ENCODE measurements at regions not wholly inside any gene's neighbourhood (a gene's known extent, or its start where the extent isn't known, plus 50 kb on each side); places are given as distances from the start of the nearest gene placed in this dataset.
"Not testable (repeated sequence)": the region's sequence is repeated elsewhere in the genome, so short reads cannot be mapped to it uniquely, and the experiment has no call there.

GRCh38 chr10:36000754-36001153, 358.7 kb upstream of the FZD8 start:
- DNase-seq (ENCODE audit: low read depth in 3 of 3), result not testable (repeated sequence)

- DNase-seq (ENCODE audit: low read depth in 3 of 3), result no peak
Observed at GRCh38 chr10:35998026-35998425, 355.9 kb upstream of the FZD8 start.

- DNase-seq (ENCODE audit: low read depth in 3 of 3), result no peak
Observed at GRCh38 chr10:35995485-35995884, 353.4 kb upstream of the FZD8 start.

GRCh38 chr10:35993591-35994515, 351.8 kb upstream of the FZD8 start:
- DNase-seq (ENCODE audit: low read depth in 3 of 3), result no peak

GRCh38 chr10:35992107-35992506, 350.0 kb upstream of the FZD8 start:
- DNase-seq (ENCODE audit: low read depth in 3 of 3), result no peak

- no peak for DNase-seq (ENCODE audit: low read depth in 3 of 3)
Observed at GRCh38 chr10:35986756-35987502, 344.8 kb upstream of the FZD8 start.

- no peak for DNase-seq (ENCODE audit: low read depth in 3 of 3)
Observed at GRCh38 chr10:35979116-35979515, 337.0 kb upstream of the FZD8 start.

DNA sequence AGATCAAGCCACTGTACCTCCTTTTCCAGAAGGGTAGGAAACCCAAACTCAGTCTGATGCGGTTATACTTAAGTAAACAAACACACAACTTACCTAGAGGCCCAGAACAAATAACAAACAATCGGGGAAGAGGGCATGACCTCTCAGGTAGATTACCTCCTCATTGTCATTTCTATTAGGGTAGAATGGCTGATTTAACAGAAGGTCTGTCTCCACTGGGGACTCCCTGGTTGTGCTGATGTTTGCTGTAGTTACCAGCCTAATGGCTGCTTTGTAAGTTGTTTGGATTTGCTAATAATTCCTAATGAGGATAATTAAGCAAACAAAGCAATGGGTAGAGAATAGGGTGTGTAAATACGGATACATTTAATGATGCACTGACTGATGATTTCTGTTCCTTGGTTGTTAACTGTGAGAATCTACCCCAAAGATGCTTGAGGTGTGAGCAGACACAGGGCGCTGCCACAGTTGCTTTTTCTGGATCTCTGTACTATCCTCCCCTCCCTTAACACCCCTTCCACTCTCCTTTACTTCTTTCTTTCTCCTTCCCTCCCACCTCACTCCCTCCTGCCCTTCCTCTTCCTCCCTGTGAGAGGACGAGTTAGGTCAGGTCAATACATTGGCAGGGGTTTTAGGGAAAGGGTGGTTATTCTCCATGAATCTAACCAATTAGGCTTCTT, 332.0 kb upstream of the FZD8 start:
- DNase-seq (ENCODE audit: low read depth in 3 of 3), result not testable (repeated sequence)

DNA sequence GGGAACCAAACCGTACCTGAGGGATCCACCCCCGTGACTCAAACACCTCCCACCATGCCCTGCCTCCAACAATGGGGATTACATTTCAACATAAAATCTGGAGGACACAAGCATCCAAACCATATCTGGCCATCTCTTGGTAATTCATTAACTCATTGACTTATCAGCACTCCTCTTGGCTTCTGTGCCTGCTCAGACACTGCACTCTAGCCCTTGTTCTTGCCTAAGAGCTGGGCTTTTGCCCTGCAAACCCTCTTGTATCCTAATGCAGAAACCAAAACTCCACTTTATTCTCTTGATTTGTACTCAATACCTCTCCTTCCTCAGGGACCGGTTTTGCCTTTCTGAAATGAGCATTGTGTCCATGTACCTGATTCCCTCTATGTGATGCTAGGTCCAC, 330.2 kb upstream of the FZD8 start:
- no peak for DNase-seq (ENCODE audit: low read depth in 3 of 3)

DNA sequence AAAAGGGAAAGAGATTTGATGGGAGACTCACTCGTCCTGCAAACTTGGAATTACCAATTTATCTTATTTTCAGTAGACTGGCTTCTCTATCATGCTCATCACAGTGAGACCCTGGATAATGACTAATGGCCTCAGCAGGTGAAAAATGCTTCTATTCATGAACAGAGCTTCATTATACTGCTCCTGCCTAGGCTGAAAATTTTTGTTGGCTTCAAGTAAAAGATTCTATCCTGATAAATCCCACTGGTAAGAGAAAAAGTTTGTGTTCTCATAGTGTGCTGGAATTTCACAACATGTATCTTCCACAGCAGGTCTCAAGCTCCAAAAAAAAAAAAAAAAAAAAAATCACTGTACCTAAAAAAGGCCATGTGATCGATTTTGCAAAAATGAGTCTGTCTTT, 329.3 kb upstream of the FZD8 start:
- DNase-seq (ENCODE audit: low read depth in 3 of 3), result no peak

DNA sequence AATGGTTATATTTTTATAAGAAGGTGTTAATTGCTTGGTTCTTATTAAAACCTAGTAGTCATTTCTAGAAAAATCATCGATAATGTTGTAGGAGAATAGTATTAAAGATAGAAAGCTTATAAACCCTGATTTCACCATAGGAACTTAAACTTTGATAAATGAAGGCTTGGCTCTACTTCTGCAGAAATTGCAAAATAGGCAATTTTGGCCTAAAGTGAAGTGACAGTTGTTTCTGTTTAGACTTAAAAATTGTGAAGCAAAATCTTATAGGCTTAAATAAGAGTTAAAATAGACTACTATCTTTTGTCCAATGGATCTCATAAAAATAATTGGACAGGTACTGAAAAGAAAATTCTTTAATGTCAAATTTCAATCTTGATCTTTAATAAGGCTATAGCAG, 321.6 kb upstream of the FZD8 start:
- DNase-seq (ENCODE audit: low read depth in 3 of 3), result no peak

GRCh38 chr10:35961501-35961900, 319.4 kb upstream of the FZD8 start:
- no peak for DNase-seq (ENCODE audit: low read depth in 3 of 3)

DNA sequence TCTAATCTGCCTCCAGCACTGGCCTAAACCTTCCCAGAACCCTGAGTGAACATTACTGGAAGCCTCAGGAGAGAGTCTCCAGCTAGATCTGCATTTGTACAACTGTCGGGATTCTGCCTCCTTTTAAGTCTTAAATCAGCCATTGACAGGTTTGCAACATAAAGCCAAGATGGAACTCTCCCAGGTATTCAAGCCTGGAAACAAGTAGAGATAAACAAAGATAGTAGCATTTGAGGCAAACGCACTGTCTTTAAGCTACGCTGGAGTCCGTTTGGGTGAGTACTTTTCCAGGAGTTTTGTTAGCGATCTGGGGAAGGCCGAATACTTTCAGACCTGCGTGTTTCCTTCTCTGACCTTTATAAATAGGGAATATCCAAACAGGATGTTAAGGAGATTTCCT, 317.2 kb upstream of the FZD8 start:
- DNase-seq (ENCODE audit: low read depth in 3 of 3), result no peak

DNA sequence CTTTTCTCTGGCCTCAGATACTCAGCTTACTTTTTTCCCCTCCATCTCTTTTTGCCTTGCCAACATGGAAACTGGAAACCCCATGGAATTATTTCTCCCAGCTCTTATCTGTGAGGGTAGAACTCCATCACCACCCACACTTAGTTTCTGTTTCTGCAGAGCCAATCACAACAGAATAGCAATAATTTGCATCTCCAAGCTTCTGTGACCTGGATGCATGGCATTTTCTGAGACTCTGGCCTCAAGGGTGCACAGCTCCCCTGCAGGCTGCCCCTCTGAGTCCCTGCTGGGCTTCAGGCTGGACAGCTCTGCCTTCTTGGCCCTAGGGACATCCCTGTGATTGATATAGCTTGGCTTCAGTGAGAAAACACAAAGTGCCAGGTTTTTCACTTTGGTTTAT, 316.5 kb upstream of the FZD8 start:
- not testable (repeated sequence) for DNase-seq (ENCODE audit: low read depth in 3 of 3)

GRCh38 chr10:35950701-35951100, 308.6 kb upstream of the FZD8 start:
- no peak for DNase-seq (ENCODE audit: low read depth in 3 of 3)

DNA sequence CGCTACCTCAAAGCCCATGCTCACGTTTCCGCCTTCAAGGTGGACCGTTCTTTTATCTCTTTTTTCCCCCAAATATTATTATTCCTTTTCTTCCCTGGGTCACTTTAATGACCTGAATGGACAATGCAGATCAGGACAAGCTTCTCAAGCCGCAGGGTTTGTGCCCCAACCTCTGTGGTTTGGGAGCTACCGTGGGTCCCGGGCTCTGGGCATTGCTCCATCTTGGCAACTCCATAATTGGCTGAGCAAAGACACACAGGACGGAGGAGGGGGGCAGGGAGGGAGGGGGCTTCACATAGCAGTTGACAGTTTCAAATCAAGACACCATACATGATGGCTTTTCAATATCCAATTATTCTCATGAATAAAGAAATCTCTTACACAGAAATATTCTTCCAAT, 308.1 kb upstream of the FZD8 start:
- DNase-seq (ENCODE audit: low read depth in 3 of 3), result no peak

GRCh38 chr10:35949811-35950211, 307.7 kb upstream of the FZD8 start:
- no peak for DNase-seq (ENCODE audit: low read depth in 3 of 3)

DNA sequence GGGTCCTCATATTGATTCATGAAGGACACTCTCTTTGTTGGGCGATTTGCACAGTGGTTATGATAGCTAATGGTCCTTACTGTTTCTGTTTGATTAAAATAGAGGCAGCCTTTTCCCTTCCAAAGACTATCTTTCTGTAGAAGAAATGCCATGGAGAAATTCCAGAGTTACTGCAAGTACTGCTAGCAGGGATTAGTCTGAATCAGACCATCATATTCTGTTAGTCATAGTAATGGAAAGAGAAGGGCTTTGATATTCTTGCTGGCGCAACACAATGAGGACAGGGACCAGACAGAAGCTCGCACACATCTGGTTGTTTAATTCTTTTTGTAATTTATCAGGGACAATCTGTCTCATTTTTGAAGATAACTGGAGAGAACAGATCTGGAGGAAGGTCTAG, 304.5 kb upstream of the FZD8 start:
- DNase-seq (ENCODE audit: low read depth in 3 of 3), result no peak

- DNase-seq (ENCODE audit: low read depth in 3 of 3), result no peak
Observed at GRCh38 chr10:35942057-35942456, 300.0 kb upstream of the FZD8 start.

GRCh38 chr10:35940141-35941041, 298.3 kb upstream of the FZD8 start:
- no peak for DNase-seq (ENCODE audit: low read depth in 3 of 3)

DNA sequence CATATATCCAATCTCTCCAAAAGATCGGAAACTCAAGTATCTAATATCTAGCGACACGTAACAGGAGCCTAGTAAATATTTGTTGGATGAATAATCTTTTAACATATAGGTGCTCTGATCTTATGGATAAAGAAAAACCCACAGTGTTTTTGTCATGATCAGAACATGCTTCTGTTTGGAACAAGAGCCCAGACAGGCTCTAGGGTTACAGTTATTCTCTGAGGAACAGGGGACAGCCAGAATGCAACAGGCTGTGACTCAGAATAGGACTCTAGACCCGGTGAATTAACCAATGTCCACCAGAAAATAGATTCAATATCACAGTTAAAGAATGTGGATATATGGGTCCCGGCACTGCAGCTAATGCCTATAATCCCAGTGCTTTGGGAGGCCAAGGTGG, 296.1 kb upstream of the FZD8 start:
- no peak for DNase-seq (ENCODE audit: low read depth in 3 of 3)

All from stimulated activated CD4-positive, alpha-beta T cell treated with anti-CD3 and anti-CD28 coated beads, TNF-alpha, amount 100 ng/mL, for 4 hours (primary cell).